GM19395 (cell line): ENCODE measurements at regions not wholly inside any gene's neighbourhood (a gene's known extent, or its start where the extent isn't known, plus 50 kb on each side); places are given as distances from the start of the nearest gene placed in this dataset.

ENCODE experiments used
- ATAC-seq: cut with Tn5 transposase; IDR thresholded peaks from one replicate; pipeline ENCODE4 v1.9.1; 2021; ENCODE audit warnings: mild to moderate bottlenecking, moderate library complexity; ENCODE audit not compliant: unreplicated experiment

- no peak for ATAC-seq
Observed at GRCh38 chr12:105736498-105736897, 402.3 kb downstream of the NUAK1 start.

GRCh38 chr12:105738051-105738450 is 400.7 kb downstream of the NUAK1 start:
- ATAC-seq = no peak

DNA sequence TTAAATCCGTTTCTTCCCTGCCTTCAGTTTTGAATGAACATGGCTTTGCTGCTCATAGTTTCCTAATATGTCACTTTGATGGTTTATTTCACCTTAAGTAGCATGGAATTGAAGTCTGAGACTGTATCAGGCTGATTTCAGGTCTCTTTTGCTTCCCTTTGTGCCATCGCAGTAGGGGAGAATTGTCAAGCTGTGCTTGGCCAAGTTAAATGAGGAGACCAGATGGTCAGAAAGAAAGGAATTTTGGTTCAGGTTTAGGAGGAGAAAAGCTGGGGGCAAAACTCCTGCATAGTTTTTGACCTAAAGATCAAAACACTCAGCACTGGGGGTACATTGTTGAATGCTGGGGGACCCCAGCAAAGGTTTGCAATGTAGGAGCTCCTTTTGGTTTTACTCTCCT is 398.4 kb downstream of the NUAK1 start:
- ATAC-seq = no peak

GRCh38 chr12:105740970-105741725 is 397.6 kb downstream of the NUAK1 start:
- no peak for ATAC-seq

- ATAC-seq = no peak
Observed at GRCh38 chr12:105741786-105742566, 396.8 kb downstream of the NUAK1 start.

DNA sequence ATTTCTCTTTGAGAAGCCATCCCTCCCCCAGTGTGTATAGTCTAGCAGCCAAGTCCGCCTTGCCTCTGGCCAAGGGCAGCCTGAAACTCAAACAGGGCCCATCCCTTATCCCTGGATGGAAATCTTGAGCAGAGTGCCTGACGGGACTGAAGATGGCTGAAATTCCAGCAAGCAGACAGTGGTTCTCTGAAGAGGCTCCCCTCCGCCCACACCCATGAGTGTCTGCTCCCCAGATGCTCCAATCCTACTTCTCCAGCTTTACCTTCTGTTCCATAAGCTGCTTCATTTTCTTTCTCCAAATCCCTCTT is 396.2 kb downstream of the NUAK1 start:
- ATAC-seq = no peak

GRCh38 chr12:105744371-105745058 is 394.2 kb downstream of the NUAK1 start:
- ATAC-seq = no peak

GRCh38 chr12:105745811-105746210 is 392.9 kb downstream of the NUAK1 start:
- no peak for ATAC-seq

GRCh38 chr12:105748806-105749600 is 389.8 kb downstream of the NUAK1 start:
- no peak for ATAC-seq

GRCh38 chr12:105750096-105750495 is 388.7 kb downstream of the NUAK1 start:
- ATAC-seq = no peak

- ATAC-seq = no peak
Observed at GRCh38 chr12:105754313-105754712, 384.4 kb downstream of the NUAK1 start.

- ATAC-seq = no peak
Observed at GRCh38 chr12:105756961-105757360, 381.8 kb downstream of the NUAK1 start.

DNA sequence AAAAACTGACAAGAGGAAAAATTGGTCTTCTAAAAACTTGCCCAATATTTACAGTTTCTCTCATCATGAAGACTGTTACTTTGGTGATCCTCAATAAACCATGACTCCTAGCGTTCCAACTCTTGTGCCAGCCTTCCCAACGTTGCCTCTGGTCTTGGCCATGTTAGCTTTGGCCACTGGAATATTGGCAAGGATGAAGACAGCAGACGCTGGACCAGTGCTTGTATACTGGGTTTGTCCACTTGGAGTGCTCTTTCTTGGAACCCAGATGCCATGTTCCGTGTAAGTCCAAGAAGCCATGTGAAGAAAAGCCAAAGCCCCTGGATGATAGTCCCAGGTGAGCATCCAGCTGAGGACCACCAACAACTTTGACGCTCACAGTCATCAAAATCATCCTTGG is 379.6 kb downstream of the NUAK1 start:
- no peak for ATAC-seq

- no peak for ATAC-seq
Observed at GRCh38 chr12:105761075-105761474, 377.7 kb downstream of the NUAK1 start.

- no peak for ATAC-seq
Observed at GRCh38 chr12:105764216-105764835, 374.4 kb downstream of the NUAK1 start.

DNA sequence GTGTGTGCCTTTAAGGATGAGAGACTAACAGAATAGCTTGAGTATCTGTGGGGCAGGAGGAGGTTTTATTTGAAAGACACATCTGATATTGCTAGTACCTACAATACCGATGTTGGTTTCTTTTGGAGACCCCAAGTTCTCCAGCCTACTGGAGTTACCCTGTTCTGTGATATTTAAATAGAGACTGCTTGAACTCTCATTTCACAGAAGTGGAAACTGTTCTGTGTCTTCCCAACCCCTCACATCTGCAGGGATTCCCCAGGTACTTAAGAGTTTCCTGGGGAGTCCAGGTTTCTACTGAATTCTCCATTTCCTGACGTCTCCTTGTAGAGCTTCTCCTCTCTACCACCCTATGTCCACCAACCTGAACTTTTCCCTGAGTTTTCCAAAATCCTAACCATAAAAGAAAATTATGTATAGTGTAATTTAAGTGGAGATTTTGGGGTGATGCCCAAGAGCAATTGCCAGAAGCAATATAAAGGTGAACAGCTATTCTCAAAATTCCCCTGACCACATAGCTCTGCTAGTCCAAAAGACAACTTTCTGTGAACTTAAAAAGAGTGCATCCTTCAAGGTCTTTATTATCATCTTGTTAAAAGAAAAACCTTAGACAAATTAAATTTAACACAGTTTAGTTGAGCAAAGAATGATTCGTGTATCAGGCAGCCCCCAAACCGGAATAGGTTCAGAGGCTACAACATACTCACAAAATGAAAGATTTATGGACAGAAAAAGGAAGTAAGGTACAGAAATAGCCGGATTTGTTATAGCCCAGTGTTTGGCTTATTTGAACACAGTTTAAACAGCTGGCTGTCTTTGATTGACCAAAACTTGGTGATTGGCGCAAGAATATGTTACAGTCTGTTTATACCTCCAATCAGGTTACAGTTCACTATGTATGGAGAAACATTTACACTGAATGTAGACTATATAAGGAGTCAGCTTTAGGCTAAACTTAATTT is 373.4 kb downstream of the NUAK1 start:
- ATAC-seq = no peak

DNA sequence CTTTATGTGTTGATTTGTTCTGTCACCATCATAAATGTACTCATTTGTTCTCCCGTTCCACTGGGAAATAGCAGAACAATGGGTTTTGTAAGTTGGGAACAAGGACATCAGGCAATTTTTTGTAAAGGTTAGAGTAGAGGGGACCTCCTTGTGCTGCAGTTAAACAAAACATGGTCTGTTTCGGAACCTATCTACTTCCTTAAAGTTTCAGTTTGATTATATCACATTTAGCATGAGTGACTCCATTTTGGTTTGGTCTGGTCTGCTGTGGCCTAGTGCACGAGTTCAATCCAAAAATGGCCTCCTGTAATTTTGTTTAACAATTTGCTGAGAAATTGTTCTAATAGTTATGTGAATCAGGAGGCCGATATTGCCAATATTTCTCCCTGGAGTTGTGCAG is 372.7 kb downstream of the NUAK1 start:
- no peak for ATAC-seq

DNA sequence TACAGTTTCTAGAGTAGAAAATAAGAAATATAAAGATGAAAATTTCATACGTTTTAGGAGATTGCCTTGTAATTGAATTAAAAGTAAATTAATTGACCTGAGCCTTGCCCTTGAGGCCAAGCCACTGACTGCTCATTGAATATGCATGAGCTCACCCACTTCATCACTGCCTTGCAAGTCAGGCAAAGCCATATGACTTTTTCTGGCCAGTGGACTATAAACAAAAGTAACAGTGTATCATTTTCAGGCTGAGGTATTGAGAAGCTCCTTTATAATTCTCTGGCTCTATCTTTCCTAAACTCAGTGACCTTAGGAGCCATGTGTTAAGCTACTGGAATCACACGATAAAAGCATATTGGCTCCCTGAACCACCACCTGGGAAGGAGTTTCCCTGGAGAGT is 369.3 kb downstream of the NUAK1 start:
- ATAC-seq = no peak

GRCh38 chr12:105773471-105773870 is 365.3 kb downstream of the NUAK1 start:
- ATAC-seq = no peak

DNA sequence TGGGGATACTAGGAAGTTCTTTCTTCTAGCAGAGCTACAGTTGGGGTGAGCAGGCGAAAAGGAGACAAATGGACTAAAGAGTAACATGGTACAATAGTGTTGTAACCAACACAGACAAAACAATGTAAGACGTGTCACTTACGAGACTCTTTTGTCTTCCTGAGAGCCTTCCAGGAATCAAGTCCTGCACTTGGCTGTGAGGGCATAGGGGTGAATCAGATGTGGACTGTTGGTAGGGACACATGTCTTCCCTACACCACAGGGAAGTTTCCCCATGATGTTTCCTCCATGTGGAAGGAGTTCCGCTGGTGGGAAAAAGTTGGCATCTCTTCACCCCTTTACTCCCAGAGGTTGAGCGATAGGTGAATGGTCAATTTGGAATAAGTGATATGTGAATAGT is 364.7 kb downstream of the NUAK1 start:
- no peak for ATAC-seq
